IMR-90 (cell line): ENCODE measurements at regions not wholly inside any gene's neighbourhood (a gene's known extent, or its start where the extent isn't known, plus 50 kb on each side); places are given as distances from the start of the nearest gene placed in this dataset.

ENCODE experiments used
- ATAC-seq: fragments of 200-7000 bp; cut with Tn5 transposase; 2 replicates; pipeline ENCODE4 v1.9.1; 2020; ENCODE audit warnings: low read depth, mild to moderate bottlenecking, moderate library complexity
- BruUV-seq: library from RNA; stranded (reverse); fragments of 400-500 nt; replicated peaks from 2 replicates; lab custom pipeline; 2021; lab: Mats Ljungman, UMichigan
- CTCF ChIA-PET: fragments of 300-600 bp; formaldehyde crosslinking; extraction: SDS; loops from one replicate; lab custom pipeline; 2021; ENCODE audit warnings: antibody characterized with exemption; lab: Yijun Ruan, JAX
- POLR2A ChIA-PET: fragments of 300-600 bp; sonication (Branson Sonifier 250); formaldehyde crosslinking; loops from one replicate; lab custom pipeline; 2022; ENCODE audit warnings: antibody characterized with exemption; ENCODE audit not compliant: unreplicated experiment; lab: Charles Lee
- DNase-seq: peaks from one replicate; pipeline ENCODE4 v3.0.0; 2013
- H2AFZ ChIP-seq: replicated peaks from 2 replicates; pipeline ENCODE3; 2013; ENCODE audit warnings: low read length, mild to moderate bottlenecking; ENCODE audit not compliant: poor library complexity
- H2AK5ac ChIP-seq: 2 replicates; pipeline ENCODE4 v1.6.1; 2013; ENCODE audit warnings: low read depth, low read length, inconsistent platforms
- H2AK9ac ChIP-seq: replicated peaks from 2 replicates; pipeline ENCODE3; 2013; ENCODE audit warnings: mild to moderate bottlenecking, low read depth, low read length, moderate library complexity; ENCODE audit not compliant: poor library complexity
- H2BK120ac ChIP-seq: 2 replicates; pipeline ENCODE4 v1.6.1; 2013; ENCODE audit warnings: low read depth, low read length, inconsistent platforms
- H2BK15ac ChIP-seq: 3 replicates; pipeline ENCODE4 v1.6.1; 2013; ENCODE audit warnings: low read depth, low read length, inconsistent platforms
- H2BK20ac ChIP-seq: 2 replicates; pipeline ENCODE4 v1.6.1; 2013; ENCODE audit warnings: low read depth, mild to moderate bottlenecking, inconsistent platforms, low read length, moderate library complexity
- H2BK5ac ChIP-seq: 2 replicates; pipeline ENCODE4 v1.6.1; 2013; ENCODE audit warnings: mild to moderate bottlenecking, low read depth, low read length, inconsistent platforms; ENCODE audit not compliant: poor library complexity, severe bottlenecking
- H3K14ac ChIP-seq: replicated peaks from 2 replicates; pipeline ENCODE4 v1.6.1; 2013; ENCODE audit warnings: low read depth, low read length, inconsistent platforms
- H3K18ac ChIP-seq: 2 replicates; pipeline ENCODE4 v1.6.1; 2013; ENCODE audit warnings: low read depth, low read length, control low read depth
- H3K23ac ChIP-seq: 2 replicates; pipeline ENCODE4 v1.6.1; 2013; ENCODE audit warnings: low read depth, low read length, inconsistent platforms
- H3K27ac ChIP-seq: 2 replicates; pipeline ENCODE4 v1.5.1; 2013; ENCODE audit warnings: mild to moderate bottlenecking, control low read depth, low read length; ENCODE audit not compliant: insufficient read depth
- H3K27me3 ChIP-seq: 2 replicates; pipeline ENCODE4 v1.6.1; 2013; ENCODE audit warnings: low read length; ENCODE audit not compliant: control insufficient read depth, insufficient read depth
- H3K36me3 ChIP-seq: 2 replicates; pipeline ENCODE4 v1.6.1; 2013; ENCODE audit warnings: low read length, mixed read lengths; ENCODE audit not compliant: control insufficient read depth, insufficient read depth
- H3K4ac ChIP-seq: 2 replicates; pipeline ENCODE4 v1.6.1; 2013; ENCODE audit warnings: low read depth, low read length, inconsistent platforms
- H3K4me1 ChIP-seq: 2 replicates; pipeline ENCODE4 v1.6.1; 2013; ENCODE audit warnings: low read length, mixed read lengths; ENCODE audit not compliant: control insufficient read depth, insufficient read depth
- H3K4me2 ChIP-seq: 2 replicates; pipeline ENCODE4 v1.6.1; 2013; ENCODE audit warnings: low read depth, mild to moderate bottlenecking, control low read depth, low read length, moderate library complexity
- H3K4me3 ChIP-seq: 2 replicates; pipeline ENCODE4 v1.5.1; 2013; ENCODE audit warnings: low read depth, mild to moderate bottlenecking, control low read depth, low read length, moderate library complexity; ENCODE audit not compliant: insufficient read depth
- H3K56ac ChIP-seq: 2 replicates; pipeline ENCODE4 v1.6.1; 2013; ENCODE audit warnings: low read length, inconsistent platforms; ENCODE audit not compliant: insufficient read depth; ENCODE audit errors: extremely low read depth
- H3K79me1 ChIP-seq, 2 experiments: 2 replicates each; pipeline ENCODE4 v1.6.1; 2013; ENCODE audit warnings: low read length in 2 of 2, inconsistent platforms in 1 of 2, low read depth in 1 of 2
- H3K9ac ChIP-seq: 2 replicates; pipeline ENCODE4 v1.6.1; 2013; ENCODE audit warnings: low read depth, low read length, control low read depth
- H3K9me1 ChIP-seq: 2 replicates; pipeline ENCODE4 v1.6.1; 2013; ENCODE audit warnings: low read length, inconsistent platforms; ENCODE audit not compliant: insufficient read depth
- H3K9me3 ChIP-seq: 2 replicates; pipeline ENCODE4 v1.6.1; 2013; ENCODE audit warnings: low read length; ENCODE audit not compliant: control insufficient read depth, insufficient read depth
- H4K20me1 ChIP-seq: 2 replicates; pipeline ENCODE4 v1.6.1; 2013; ENCODE audit warnings: low read length, inconsistent platforms; ENCODE audit not compliant: insufficient read depth
- H4K5ac ChIP-seq: 2 replicates; pipeline ENCODE4 v1.6.1; 2013; ENCODE audit warnings: mild to moderate bottlenecking, low read depth, low read length, control low read depth
- H4K8ac ChIP-seq, 2 experiments: 2 replicates each; pipeline ENCODE4 v1.6.1; 2013; ENCODE audit warnings: low read depth in 2 of 2, low read length in 2 of 2, control low read depth in 1 of 2, inconsistent platforms in 1 of 2
- H4K91ac ChIP-seq: 2 replicates; pipeline ENCODE4 v1.6.1; 2013; ENCODE audit warnings: low read depth, low read length, inconsistent platforms; ENCODE audit not compliant: insufficient read depth
- CEBPB ChIP-seq: IDR thresholded peaks from 2 replicates; pipeline ENCODE4 v1.6.1; 2012; ENCODE audit warnings: low read depth, low read length, improper control_type of control experiment
- CHD1 ChIP-seq: IDR thresholded peaks from 2 replicates; pipeline ENCODE4 v1.6.1; 2012; ENCODE audit warnings: low read depth, low read length, improper control_type of control experiment
- CTCF ChIP-seq: conservative IDR thresholded peaks from 2 replicates; pipeline ENCODE4 v1.5.1; 2012; ENCODE audit warnings: mild to moderate bottlenecking, low read depth, low read length, improper control_type of control experiment
- ELK1 ChIP-seq: fragments of 150-350 bp; IDR thresholded peaks from 2 replicates; pipeline ENCODE4 v1.6.1; 2016; ENCODE audit warnings: low read depth, mild to moderate bottlenecking, low read length, moderate library complexity, borderline replicate concordance
- MAFK ChIP-seq: IDR thresholded peaks from 2 replicates; pipeline ENCODE4 v1.6.1; 2012; ENCODE audit warnings: low read depth, low read length, improper control_type of control experiment
- MAZ ChIP-seq: IDR thresholded peaks from 2 replicates; pipeline ENCODE4 v1.6.1; 2012; ENCODE audit warnings: low read depth, mild to moderate bottlenecking, low read length, improper control_type of control experiment, moderate library complexity, borderline replicate concordance
- MXI1 ChIP-seq: IDR thresholded peaks from 2 replicates; pipeline ENCODE4 v1.6.1; 2012; ENCODE audit warnings: low read depth, mild to moderate bottlenecking, low read length, moderate library complexity, borderline replicate concordance
- NFE2L2 ChIP-seq: fragments of 150-350 bp; IDR thresholded peaks from 2 replicates; pipeline ENCODE4 v1.6.1; 2016; ENCODE audit warnings: low read depth, mild to moderate bottlenecking, low read length
- RAD21 ChIP-seq: IDR thresholded peaks from 2 replicates; pipeline ENCODE4 v1.6.1; 2012; ENCODE audit warnings: low read length, improper control_type of control experiment
- RFX5 ChIP-seq: IDR thresholded peaks from 2 replicates; pipeline ENCODE4 v1.8.0; 2012; ENCODE audit warnings: low read depth, mild to moderate bottlenecking, low read length, moderate library complexity
- USF2 ChIP-seq: fragments of 150-350 bp; IDR thresholded peaks from 2 replicates; pipeline ENCODE4 v1.6.1; 2017; ENCODE audit warnings: mild to moderate bottlenecking, antibody characterized with exemption, low read length, low read depth
- WGBS, 2 experiments: methylation state at CpG; one replicate each; pipeline versions ENCODE4 v1.1.5 to v1.1.7; 2013; ENCODE audit warnings: missing lambda C conversion rate in 2 of 2; ENCODE audit not compliant: insufficient read length in 1 of 2; ENCODE audit errors: extremely low coverage in 2 of 2; 5-methylcytosine and 5-hydroxymethylcytosine counted together
- dilution Hi-C: fragments of 300-500 bp; cut with HindIII; formaldehyde crosslinking; loops from one replicate; pipeline ENCODE4 v1.14.3; 2018; ENCODE audit warnings: low sequenced_read_pairs; ENCODE audit not compliant: unreplicated experiment
- in situ Hi-C: fragments of 300-500 bp; cut with MboI; formaldehyde crosslinking; loops from 3 replicates; pipeline ENCODE4 v1.14.3; 2019; ENCODE audit warnings: low sequenced_read_pairs, inconsistent platforms, mixed read lengths
- intact Hi-C: fragments of 100-400 bp; cut with micrococcal nuclease; formaldehyde crosslinking; loops from 2 replicates; pipeline ENCODE4 v1.10.0; 2022

- H3K56ac ChIP-seq: no peak overlapping the region
- H3K18ac ChIP-seq: no peak overlapping the region
- H2AK5ac ChIP-seq: no peak overlapping the region
- no peak overlapping the region for H3K27ac ChIP-seq
- H3K27me3 ChIP-seq: no peaks in the 10 kb centered on the region
- no peaks in the 10 kb centered on the region for H3K9me1 ChIP-seq
- ChIA-PET CTCF (no interaction called here), POLR2A (interaction anchor here (0.8 kb wide), 1 partner anchor 64 kb away, joined by 4 read pairs; no protein-coding TSS in a partner anchor)
- no peaks in the 10 kb centered on the region for H3K79me1 ChIP-seq
- no peak overlapping the region for H3K4me3 ChIP-seq
- no peak overlapping the region for H2BK15ac ChIP-seq
- H2BK20ac ChIP-seq: no peak overlapping the region
- H3K36me3 ChIP-seq: no peaks in the 10 kb centered on the region
- H2BK120ac ChIP-seq: no peak overlapping the region
- dilution Hi-C loops (no loop called here), in situ Hi-C loops (no loop called here), intact Hi-C loops (no loop called here)
- H4K5ac ChIP-seq: no peak overlapping the region
- DNase-seq (no peak), ATAC-seq (no peak)
- no peaks in the 10 kb centered on the region for H4K20me1 ChIP-seq
- TF ChIP-seq MAFK: no peak
- no peak for TF ChIP-seq ELK1
- TF ChIP-seq CHD1: no peak
- TF ChIP-seq RFX5: no peak
- TF ChIP-seq MXI1: no peak
- no peak for TF ChIP-seq USF2
- no peak for TF ChIP-seq MAZ
- no peak for TF ChIP-seq RAD21
- no peak for TF ChIP-seq CTCF
- TF ChIP-seq NFE2L2: no peak
- TF ChIP-seq CEBPB: no peak
- no peak overlapping the region for H3K4ac ChIP-seq
- no peak overlapping the region for H3K4me2 ChIP-seq
- no peak overlapping the region for H3K23ac ChIP-seq
- no peak overlapping the region for H2AFZ ChIP-seq
- H4K91ac ChIP-seq: no peak overlapping the region
- H3K14ac ChIP-seq: no peak overlapping the region
- H2BK5ac ChIP-seq: no peak overlapping the region
- no peaks in the 10 kb centered on the region for H3K9me3 ChIP-seq
- H3K4me1 ChIP-seq: no peaks in the 10 kb centered on the region
- BruUV-seq: no TSS peak
- H2AK9ac ChIP-seq: no peak overlapping the region
- H3K9ac ChIP-seq: no peak overlapping the region
- 93% methylated on average over 5 of the region's 7 CpGs; no CpG with 5 or more reads in 1 of the 2 experiments for WGBS, 2 experiments
- no peak overlapping the region for H4K8ac ChIP-seq
Observed at GRCh38 chr21:27157097-27157496, 190.2 kb upstream of the ADAMTS5 start.
